Lower leg skin (tissue), 4 donors: ENCODE measurements at regions not wholly inside any gene's neighbourhood (a gene's known extent, or its start where the extent isn't known, plus 50 kb on each side); places are given as distances from the start of the nearest gene placed in this dataset.
"Not testable (repeated sequence)": the region's sequence is repeated elsewhere in the genome, so short reads cannot be mapped to it uniquely, and the experiment has no call there.

Source experiments
- DNase-seq, 2 donors: peaks; one replicate each; pipeline ENCODE4 v3.0.0-alpha.2; 2019; ENCODE audit warnings: low spot score in 2 of 2
- H3K4me3 ChIP-seq: fragments of 200-600 bp; sonication (generic); 2 replicates; pipeline ENCODE4 v1.5.1; 2017; ENCODE audit warnings: mild to moderate bottlenecking, low read depth; ENCODE audit not compliant: poor library complexity, severe bottlenecking
- POLR2A ChIP-seq, 2 donors: fragments of 450-650 bp; IDR thresholded peaks; one replicate each; pipeline ENCODE4 v1.6.1; 2016 to 2017; ENCODE audit warnings: antibody characterized with exemption in 2 of 2, mild to moderate bottlenecking in 1 of 2, moderate library complexity in 1 of 2
- WGBS, 2 donors: methylation state at CpG; one replicate each; pipeline ENCODE4 v1.1.5; 2018; 5-methylcytosine and 5-hydroxymethylcytosine counted together
- intact Hi-C: fragments of 100-400 bp; cut with DNase I; formaldehyde crosslinking; loops from one replicate; pipeline ENCODE4 v1.15.0; 2023; ENCODE audit warnings: low total_unique reads
- TF ChIP-seq, protein P1 (sequence below), 3 donors: fragments of 450-650 bp; IDR thresholded peaks; one replicate each; pipeline ENCODE4 v1.5.1; 2016; ENCODE audit warnings: antibody characterized with exemption in 3 of 3, mild to moderate bottlenecking in 3 of 3, moderate library complexity in 2 of 3

DNA sequence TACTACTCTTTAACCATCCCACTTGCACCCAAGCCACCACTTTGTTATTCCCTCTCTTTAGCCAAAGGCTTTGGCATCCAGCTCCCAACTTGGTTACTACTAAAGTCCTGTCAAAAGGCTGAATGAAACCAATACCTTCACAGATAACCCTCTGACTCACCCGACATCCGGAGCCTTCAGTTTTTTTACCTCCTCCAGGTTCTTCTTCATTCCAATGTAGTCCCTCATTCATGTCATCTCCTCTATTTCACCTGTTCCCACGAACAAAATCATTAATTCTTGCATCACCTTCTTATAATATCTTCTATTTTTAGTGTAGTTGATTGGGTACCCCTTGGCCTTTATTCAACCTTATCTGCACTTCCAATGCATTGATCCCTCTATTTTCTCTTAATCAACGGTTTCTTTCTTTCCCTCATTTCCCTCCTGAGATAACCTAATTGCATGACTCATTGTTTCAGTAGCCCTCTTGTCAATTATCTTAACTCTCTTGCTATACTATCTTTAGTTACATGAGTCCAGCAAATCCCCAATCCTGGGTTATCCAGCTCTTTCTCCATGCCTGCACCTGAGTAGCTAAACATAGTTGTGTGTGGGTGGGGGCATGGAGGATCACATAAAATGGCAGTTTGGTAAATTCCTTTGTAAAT is 87.2 kb upstream of the COL1A2 start:
- WGBS, 2 donors: 85 to 86% methylated on average over 4 of the region's 4 CpGs
- TF ChIP-seq, protein P1, sequence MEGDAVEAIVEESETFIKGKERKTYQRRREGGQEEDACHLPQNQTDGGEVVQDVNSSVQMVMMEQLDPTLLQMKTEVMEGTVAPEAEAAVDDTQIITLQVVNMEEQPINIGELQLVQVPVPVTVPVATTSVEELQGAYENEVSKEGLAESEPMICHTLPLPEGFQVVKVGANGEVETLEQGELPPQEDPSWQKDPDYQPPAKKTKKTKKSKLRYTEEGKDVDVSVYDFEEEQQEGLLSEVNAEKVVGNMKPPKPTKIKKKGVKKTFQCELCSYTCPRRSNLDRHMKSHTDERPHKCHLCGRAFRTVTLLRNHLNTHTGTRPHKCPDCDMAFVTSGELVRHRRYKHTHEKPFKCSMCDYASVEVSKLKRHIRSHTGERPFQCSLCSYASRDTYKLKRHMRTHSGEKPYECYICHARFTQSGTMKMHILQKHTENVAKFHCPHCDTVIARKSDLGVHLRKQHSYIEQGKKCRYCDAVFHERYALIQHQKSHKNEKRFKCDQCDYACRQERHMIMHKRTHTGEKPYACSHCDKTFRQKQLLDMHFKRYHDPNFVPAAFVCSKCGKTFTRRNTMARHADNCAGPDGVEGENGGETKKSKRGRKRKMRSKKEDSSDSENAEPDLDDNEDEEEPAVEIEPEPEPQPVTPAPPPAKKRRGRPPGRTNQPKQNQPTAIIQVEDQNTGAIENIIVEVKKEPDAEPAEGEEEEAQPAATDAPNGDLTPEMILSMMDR (IDR thresholded peaks at IDR 0.05): no peak
- no peak for TF ChIP-seq POLR2A (IDR thresholded peaks at IDR 0.05)
- no peak for DNase-seq
- no peak overlapping the region for H3K4me3 ChIP-seq
- intact Hi-C loops: no loop called here

DNA sequence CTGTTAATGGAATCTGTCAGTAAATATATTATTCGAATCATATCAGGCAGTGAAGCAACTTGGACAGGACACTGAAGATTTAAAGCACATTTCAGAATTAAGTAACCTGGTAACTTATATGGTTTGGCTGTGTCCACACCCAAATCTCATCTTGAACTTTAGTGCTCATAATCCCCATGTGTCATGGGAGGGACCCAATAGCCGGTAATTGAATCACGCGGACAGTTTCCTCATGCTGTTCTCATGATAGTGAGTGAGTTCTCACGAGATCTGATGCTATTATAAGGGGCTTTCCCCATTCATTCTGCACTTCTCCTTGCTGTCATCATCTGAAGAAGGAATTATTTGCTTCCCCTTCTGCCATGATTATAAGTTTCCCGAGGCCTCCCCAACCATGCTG is 83.2 kb upstream of the COL1A2 start:
- TF ChIP-seq, protein P1 (IDR thresholded peaks at IDR 0.05): no peak
- no peak for TF ChIP-seq POLR2A (IDR thresholded peaks at IDR 0.05)
- no peak overlapping the region for H3K4me3 ChIP-seq
- intact Hi-C loops: no loop called here
- DNase-seq: no peak
- 86 to 88% methylated on average over 6 of the region's 6 CpGs for WGBS, 2 donors

- no peak for TF ChIP-seq POLR2A (IDR thresholded peaks at IDR 0.05)
- TF ChIP-seq, protein P1 (IDR thresholded peaks at IDR 0.05): no peak
- no peak for DNase-seq
- WGBS, 2 donors: 48 to 52% methylated on average over 2 of the region's 2 CpGs
- H3K4me3 ChIP-seq: no peak overlapping the region
- intact Hi-C loops: no loop called here
Measured at GRCh38 chr7:94313926-94314325, 80.8 kb upstream of the COL1A2 start.

- intact Hi-C loops: no loop called here
- TF ChIP-seq POLR2A (IDR thresholded peaks at IDR 0.05): no peak
- TF ChIP-seq, protein P1 (IDR thresholded peaks at IDR 0.05): no peak
- H3K4me3 ChIP-seq: no peak overlapping the region
- WGBS, 2 donors: 45 to 47% methylated on average over 5 of the region's 5 CpGs
- DNase-seq: no peak
Measured at GRCh38 chr7:94314413-94315410, 80.0 kb upstream of the COL1A2 start.

GRCh38 chr7:94321138-94321537 is 73.6 kb upstream of the COL1A2 start:
- 85 to 90% methylated on average over 1 of the region's 1 CpG for WGBS, 2 donors
- DNase-seq, intact Hi-C loops, H3K4me3 ChIP-seq: not testable (repeated sequence)

- TF ChIP-seq, protein P1 (IDR thresholded peaks at IDR 0.05): no peak
- no peak for TF ChIP-seq POLR2A (IDR thresholded peaks at IDR 0.05)
- WGBS, 2 donors: 45 to 48% methylated on average over 4 of the region's 4 CpGs
- DNase-seq: no peak
- no peak overlapping the region for H3K4me3 ChIP-seq
- intact Hi-C loops: no loop called here
Measured at GRCh38 chr7:94323844-94324243, 70.9 kb upstream of the COL1A2 start.
